Trophoblast cell (in vitro differentiated cells and primary cell): ENCODE measurements at regions not wholly inside any gene's neighbourhood (a gene's known extent, or its start where the extent isn't known, plus 50 kb on each side); places are given as distances from the start of the nearest gene placed in this dataset.

ENCODE experiments used
- DNase-seq, 2 donors: peaks; one replicate each; pipeline ENCODE4 v3.0.0-alpha.2; 2016
- H2AFZ ChIP-seq: 2 replicates; pipeline ENCODE4 v1.6.1; 2013; ENCODE audit warnings: low read length, moderate library complexity, mild to moderate bottlenecking; ENCODE audit not compliant: insufficient read depth, poor library complexity
- H2AK5ac ChIP-seq: 2 replicates; pipeline ENCODE4 v1.6.1; 2013; ENCODE audit warnings: mild to moderate bottlenecking, low read length
- H2BK120ac ChIP-seq: 2 replicates; pipeline ENCODE4 v1.6.1; 2013; ENCODE audit warnings: low read length, mild to moderate bottlenecking, moderate library complexity; ENCODE audit not compliant: insufficient read depth, poor library complexity
- H2BK12ac ChIP-seq: 2 replicates; pipeline ENCODE4 v1.6.1; 2013; ENCODE audit warnings: mild to moderate bottlenecking, low read length, moderate library complexity
- H2BK5ac ChIP-seq: 2 replicates; pipeline ENCODE4 v1.6.1; 2013; ENCODE audit warnings: low read length, low read depth, moderate library complexity, mild to moderate bottlenecking; ENCODE audit not compliant: poor library complexity
- H3K14ac ChIP-seq: 2 replicates; pipeline ENCODE4 v1.6.1; 2013; ENCODE audit warnings: mild to moderate bottlenecking, low read length
- H3K18ac ChIP-seq: 2 replicates; pipeline ENCODE4 v1.6.1; 2013; ENCODE audit warnings: mild to moderate bottlenecking, low read length
- H3K23ac ChIP-seq: 2 replicates; pipeline ENCODE4 v1.6.1; 2013; ENCODE audit warnings: low read length
- H3K27ac ChIP-seq: 2 replicates; pipeline ENCODE4 v1.5.1; 2013; ENCODE audit warnings: low read depth, mild to moderate bottlenecking, inconsistent platforms, low read length, moderate library complexity
- H3K27me3 ChIP-seq: 2 replicates; pipeline ENCODE4 v1.6.1; 2013; ENCODE audit warnings: inconsistent platforms, mild to moderate bottlenecking, low read length, moderate library complexity; ENCODE audit not compliant: insufficient read depth
- H3K36me3 ChIP-seq, 2 experiments: 1 replicate in 1 of 2; 2 replicates in 1 of 2; pipeline ENCODE4 v1.6.1; 2013; ENCODE audit warnings: low read length in 2 of 2, mild to moderate bottlenecking in 2 of 2, moderate library complexity in 1 of 2; ENCODE audit not compliant: insufficient read depth in 2 of 2, control insufficient read depth in 1 of 2
- H3K4ac ChIP-seq: 2 replicates; pipeline ENCODE4 v1.6.1; 2013; ENCODE audit warnings: low read depth, mild to moderate bottlenecking, low read length, moderate library complexity
- H3K4me1 ChIP-seq, 2 experiments: 1 replicate in 1 of 2; 2 replicates in 1 of 2; pipeline ENCODE4 v1.6.1; 2013; ENCODE audit warnings: low read length in 2 of 2, mild to moderate bottlenecking in 2 of 2, moderate library complexity in 1 of 2; ENCODE audit not compliant: insufficient read depth in 2 of 2, control insufficient read depth in 1 of 2
- H3K4me2 ChIP-seq: 2 replicates; pipeline ENCODE4 v1.6.1; 2013; ENCODE audit warnings: inconsistent platforms, mild to moderate bottlenecking, low read length, moderate library complexity
- H3K4me3 ChIP-seq: 2 replicates; pipeline ENCODE4 v1.5.1; 2013; ENCODE audit warnings: mild to moderate bottlenecking, low read depth, low read length, inconsistent platforms
- H3K79me1 ChIP-seq: one replicate; pipeline ENCODE4 v1.6.1; 2013; ENCODE audit warnings: low read length
- H3K79me2 ChIP-seq: 2 replicates; pipeline ENCODE4 v1.6.1; 2013; ENCODE audit warnings: low read length, mild to moderate bottlenecking; ENCODE audit not compliant: control insufficient read depth, insufficient read depth, poor library complexity
- H3K9ac ChIP-seq: 2 replicates; pipeline ENCODE4 v1.6.1; 2013; ENCODE audit warnings: mild to moderate bottlenecking, low read length
- H3K9me3 ChIP-seq: 2 replicates; pipeline ENCODE4 v1.6.1; 2013; ENCODE audit warnings: low read depth, mild to moderate bottlenecking, control low read depth, inconsistent platforms, low read length; ENCODE audit not compliant: insufficient read depth
- H4K12ac ChIP-seq: 2 replicates; pipeline ENCODE4 v1.6.1; 2013; ENCODE audit warnings: low read depth, mild to moderate bottlenecking, low read length, moderate library complexity
- H4K8ac ChIP-seq: 2 replicates; pipeline ENCODE4 v1.6.1; 2013; ENCODE audit warnings: low read depth, mild to moderate bottlenecking, low read length, moderate library complexity
- H4K91ac ChIP-seq: one replicate; pipeline ENCODE4 v1.6.1; 2013; ENCODE audit warnings: low read depth, mild to moderate bottlenecking, low read length, moderate library complexity
- WGBS: extraction: QIAGEN DNeasy Blood & Tissue Kit; methylation state at CpG from one replicate; pipeline ENCODE4 v1.1.7; 2013; ENCODE audit warnings: missing lambda C conversion rate; ENCODE audit not compliant: insufficient read length, insufficient coverage; ENCODE audit errors: extremely low coverage; 5-methylcytosine and 5-hydroxymethylcytosine counted together

DNA sequence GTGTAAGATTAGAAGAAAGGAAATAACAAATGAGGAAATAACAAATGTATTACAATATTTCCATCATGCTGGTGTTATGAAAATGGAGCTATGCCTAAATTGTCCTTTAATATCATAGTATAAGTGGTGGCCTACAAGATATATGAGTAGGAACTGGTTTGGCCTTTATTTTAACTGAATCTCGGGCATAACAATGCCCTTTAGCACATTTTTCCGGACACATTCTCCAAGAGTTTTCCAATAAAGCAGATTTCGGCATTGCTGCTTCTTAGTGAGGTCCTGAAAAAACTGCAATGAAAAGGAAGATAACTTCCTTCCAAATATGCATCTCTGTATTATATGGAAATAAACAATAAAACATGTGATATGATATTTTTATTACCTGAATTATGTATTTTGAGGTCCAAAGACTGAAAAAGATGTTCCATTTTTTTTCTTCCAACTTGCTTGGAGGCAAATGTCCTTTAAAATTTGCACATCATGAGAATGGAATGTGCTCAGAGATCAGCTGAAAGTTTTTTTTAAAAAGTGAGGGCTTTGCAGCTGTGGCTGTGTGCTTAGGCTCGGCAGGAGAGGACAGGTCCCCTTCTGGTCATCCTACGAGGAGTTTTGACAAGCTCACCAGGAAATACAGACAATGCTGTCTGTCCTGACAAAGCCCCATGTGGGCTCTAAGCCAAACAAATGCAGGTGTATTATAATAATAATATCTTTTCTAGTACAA lies 132.3 kb upstream of the RND3 start:
- Histone ChIP-seq H4K8ac (no peak overlapping the region), H2BK120ac (no peak overlapping the region), H3K9ac (no peak overlapping the region), H3K18ac (no peak overlapping the region), H3K4ac (no peak overlapping the region), H3K79me1 (peaks cover 21% of the 10 kb centered on the region), H2BK12ac (no peak overlapping the region), H3K36me3 (no peaks in the 10 kb centered on the region), H2AFZ (no peak overlapping the region), H3K4me2 (no peak overlapping the region), H2AK5ac (no peak overlapping the region), H3K4me3 (no peak overlapping the region), H3K27ac (no peak overlapping the region), H3K23ac (no peak overlapping the region), H3K27me3 (no peaks in the 10 kb centered on the region), H3K79me2 (no peaks in the 10 kb centered on the region), H4K91ac (no peak overlapping the region), H3K14ac (no peak overlapping the region), H2BK5ac (no peak overlapping the region), H3K4me1 (peaks cover 0 to 14% of the 10 kb centered on the region in 2 experiments), H3K9me3 (no peaks in the 10 kb centered on the region), H4K12ac (no peak overlapping the region)
- no CpG with 5 or more reads among the region's 5 CpGs for WGBS
- peak; percentile 28 to 85 for DNase-seq

DNA sequence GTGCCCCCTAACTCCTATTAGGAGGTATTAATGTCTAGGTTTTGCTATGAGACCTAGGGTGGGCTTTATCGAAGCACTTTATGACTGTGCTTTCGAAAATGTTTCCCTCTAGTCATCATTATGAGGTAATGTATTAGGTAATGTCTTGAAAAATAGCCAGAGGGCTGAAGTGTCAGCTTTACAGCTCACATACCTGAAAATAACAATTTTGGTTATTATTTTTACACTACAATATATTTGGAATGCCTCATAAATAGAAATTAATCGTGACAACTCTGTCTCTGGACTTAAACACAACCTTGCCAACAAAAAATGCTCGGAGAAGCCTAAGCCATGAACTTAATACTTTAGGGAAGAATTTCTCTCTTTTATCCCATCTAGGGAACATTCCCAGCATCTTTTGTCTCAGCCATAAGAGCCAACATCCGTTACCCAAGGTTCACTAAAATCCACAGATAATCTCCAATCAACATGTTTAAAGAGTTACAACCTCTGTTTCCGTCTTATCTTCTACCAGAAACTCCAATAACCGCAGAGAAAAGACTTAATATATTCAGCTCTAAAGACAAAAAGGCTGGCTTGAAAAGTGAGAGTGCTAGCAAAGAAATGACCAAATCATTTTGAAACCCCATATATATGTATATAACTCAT lies 130.9 kb upstream of the RND3 start:
- no peak overlapping the region for H2BK120ac ChIP-seq
- H3K27ac ChIP-seq = peak overlapping the region; percentile 21
- no peaks in the 10 kb centered on the region for H3K27me3 ChIP-seq
- H3K9me3 ChIP-seq = no peaks in the 10 kb centered on the region
- no peak overlapping the region for H4K8ac ChIP-seq
- H3K4ac ChIP-seq = no peak overlapping the region
- no peaks in the 10 kb centered on the region for H3K79me2 ChIP-seq
- no peak overlapping the region for H3K14ac ChIP-seq
- H3K79me1 ChIP-seq = peaks cover 21% of the 10 kb centered on the region
- no peak overlapping the region for H3K4me3 ChIP-seq
- DNase-seq = peak in 1 of 2 donors; percentile 90
- H3K4me2 ChIP-seq = peak overlapping the region; percentile 12
- no peak overlapping the region for H4K91ac ChIP-seq
- no peak overlapping the region for H2BK5ac ChIP-seq
- H3K18ac ChIP-seq = no peak overlapping the region
- no CpG with 5 or more reads among the region's 7 CpGs for WGBS
- H3K4me1 ChIP-seq = peaks cover 0 to 11% of the 10 kb centered on the region in 2 experiments
- H4K12ac ChIP-seq = no peak overlapping the region
- no peak overlapping the region for H3K23ac ChIP-seq
- no peak overlapping the region for H2AK5ac ChIP-seq
- H2AFZ ChIP-seq = no peak overlapping the region
- H3K36me3 ChIP-seq = no peaks in the 10 kb centered on the region
- H2BK12ac ChIP-seq = no peak overlapping the region
- no peak overlapping the region for H3K9ac ChIP-seq

DNA sequence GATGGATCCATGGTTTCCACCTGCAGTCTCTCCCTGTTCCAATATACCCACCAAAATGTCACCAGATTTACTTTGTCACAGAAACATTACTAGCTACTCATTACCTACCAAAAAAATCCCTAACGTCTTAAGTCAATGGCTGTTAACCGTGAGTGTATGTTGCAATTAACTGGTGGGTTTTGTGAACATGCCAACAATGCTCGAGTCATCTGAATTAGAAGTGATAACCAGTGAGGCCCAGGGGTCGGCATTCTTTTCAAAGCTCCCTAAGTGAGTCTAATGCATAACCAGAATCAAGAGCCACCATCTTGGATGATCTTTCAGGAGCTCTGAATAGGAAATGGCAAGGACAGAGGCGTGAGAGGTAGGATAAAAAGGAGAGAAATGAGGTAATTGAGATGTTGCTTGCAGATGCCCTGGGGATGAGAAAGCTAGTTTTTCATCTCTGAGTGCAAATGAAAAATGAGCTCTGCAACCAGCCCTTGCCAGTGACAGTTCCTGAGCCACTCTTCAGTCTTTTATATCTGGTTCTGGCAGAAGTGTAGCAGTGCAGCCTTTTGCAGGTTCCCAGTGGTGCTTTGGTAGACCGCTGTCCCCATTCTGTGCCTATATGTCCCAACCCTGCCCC lies 130.0 kb upstream of the RND3 start:
- Histone ChIP-seq H3K4me3 (no peak overlapping the region), H3K4me2 (no peak overlapping the region), H2BK120ac (peak overlapping the region; percentile 82), H3K27me3 (no peaks in the 10 kb centered on the region), H3K79me1 (peaks cover 20% of the 10 kb centered on the region), H2BK12ac (peak overlapping the region; percentile 67), H3K79me2 (no peaks in the 10 kb centered on the region), H3K36me3 (no peaks in the 10 kb centered on the region), H3K27ac (peak overlapping the region; percentile 28), H3K4me1 (peaks cover 0 to 13% of the 10 kb centered on the region in 2 experiments), H2AFZ (no peak overlapping the region), H4K91ac (peak overlapping the region; percentile 90), H3K9me3 (no peaks in the 10 kb centered on the region), H3K4ac (peak overlapping the region; percentile 58), H3K23ac (no peak overlapping the region), H4K12ac (no peak overlapping the region), H2AK5ac (no peak overlapping the region), H3K9ac (no peak overlapping the region), H3K18ac (no peak overlapping the region), H2BK5ac (peak overlapping the region; percentile 76), H3K14ac (peak overlapping the region; percentile 84), H4K8ac (peak overlapping the region; percentile 58)
- WGBS = no CpG with 5 or more reads among the region's 6 CpGs
- peak; percentile 26 to 61 for DNase-seq

DNA sequence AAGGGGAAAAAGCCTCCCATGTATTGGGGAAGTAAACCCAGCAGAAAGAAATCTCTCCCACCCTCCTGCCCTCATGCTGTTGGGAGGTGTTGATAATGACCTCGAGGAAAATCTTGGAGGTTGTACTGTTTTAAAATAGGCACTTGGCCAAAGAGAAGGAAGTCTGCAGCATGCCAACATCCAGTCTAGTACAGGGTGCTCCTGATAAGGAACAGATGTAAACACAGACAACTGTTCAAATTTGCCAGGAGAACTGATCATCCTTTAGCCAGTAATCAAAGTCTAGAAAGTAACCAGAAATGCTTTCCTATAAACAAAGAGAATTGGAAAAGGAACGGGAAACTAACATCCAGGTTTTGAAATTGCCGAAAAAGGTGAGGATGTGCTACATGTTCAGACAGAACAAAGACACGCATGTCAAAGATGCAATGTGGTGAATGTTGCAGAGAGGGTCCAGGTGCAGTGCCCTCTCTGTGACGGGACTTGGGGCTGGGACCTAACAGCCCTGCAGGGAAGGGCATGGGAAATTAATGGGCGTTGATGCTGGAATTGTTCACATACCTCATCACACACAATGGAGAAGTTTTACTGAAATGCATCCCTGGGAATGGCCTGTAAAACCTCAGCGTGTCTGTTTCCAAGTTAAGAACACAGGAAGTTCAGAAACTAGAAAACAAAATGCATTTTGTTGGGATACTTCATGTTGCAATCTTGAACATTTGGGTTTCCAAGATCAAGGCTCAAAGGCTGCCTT lies 125.7 kb upstream of the RND3 start:
- H4K8ac ChIP-seq = no peak overlapping the region
- no peak overlapping the region for H3K4me2 ChIP-seq
- H2BK5ac ChIP-seq = no peak overlapping the region
- H2AFZ ChIP-seq = no peak overlapping the region
- H3K14ac ChIP-seq = no peak overlapping the region
- no peak overlapping the region for H3K18ac ChIP-seq
- H4K12ac ChIP-seq = no peak overlapping the region
- no peak overlapping the region for H3K9ac ChIP-seq
- no peaks in the 10 kb centered on the region for H3K36me3 ChIP-seq
- H3K4ac ChIP-seq = no peak overlapping the region
- H3K79me1 ChIP-seq = peaks cover 15% of the 10 kb centered on the region
- no peaks in the 10 kb centered on the region for H3K27me3 ChIP-seq
- H2AK5ac ChIP-seq = no peak overlapping the region
- WGBS = no CpG with 5 or more reads among the region's 7 CpGs
- H3K23ac ChIP-seq = no peak overlapping the region
- H4K91ac ChIP-seq = peak overlapping the region; percentile 8
- peaks cover 0 to 11% of the 10 kb centered on the region in 2 experiments for H3K4me1 ChIP-seq
- H3K9me3 ChIP-seq = no peaks in the 10 kb centered on the region
- H3K4me3 ChIP-seq = no peak overlapping the region
- H2BK12ac ChIP-seq = peak overlapping the region; percentile 59
- no peaks in the 10 kb centered on the region for H3K79me2 ChIP-seq
- H3K27ac ChIP-seq = peak overlapping the region; percentile 85
- no peak overlapping the region for H2BK120ac ChIP-seq
- no peak for DNase-seq
